ENCODE measurements at regions not wholly inside any gene's neighbourhood (a gene's known extent, or its start where the extent isn't known, plus 50 kb on each side); places are given as distances from the start of the nearest gene placed in this dataset.

DNA sequence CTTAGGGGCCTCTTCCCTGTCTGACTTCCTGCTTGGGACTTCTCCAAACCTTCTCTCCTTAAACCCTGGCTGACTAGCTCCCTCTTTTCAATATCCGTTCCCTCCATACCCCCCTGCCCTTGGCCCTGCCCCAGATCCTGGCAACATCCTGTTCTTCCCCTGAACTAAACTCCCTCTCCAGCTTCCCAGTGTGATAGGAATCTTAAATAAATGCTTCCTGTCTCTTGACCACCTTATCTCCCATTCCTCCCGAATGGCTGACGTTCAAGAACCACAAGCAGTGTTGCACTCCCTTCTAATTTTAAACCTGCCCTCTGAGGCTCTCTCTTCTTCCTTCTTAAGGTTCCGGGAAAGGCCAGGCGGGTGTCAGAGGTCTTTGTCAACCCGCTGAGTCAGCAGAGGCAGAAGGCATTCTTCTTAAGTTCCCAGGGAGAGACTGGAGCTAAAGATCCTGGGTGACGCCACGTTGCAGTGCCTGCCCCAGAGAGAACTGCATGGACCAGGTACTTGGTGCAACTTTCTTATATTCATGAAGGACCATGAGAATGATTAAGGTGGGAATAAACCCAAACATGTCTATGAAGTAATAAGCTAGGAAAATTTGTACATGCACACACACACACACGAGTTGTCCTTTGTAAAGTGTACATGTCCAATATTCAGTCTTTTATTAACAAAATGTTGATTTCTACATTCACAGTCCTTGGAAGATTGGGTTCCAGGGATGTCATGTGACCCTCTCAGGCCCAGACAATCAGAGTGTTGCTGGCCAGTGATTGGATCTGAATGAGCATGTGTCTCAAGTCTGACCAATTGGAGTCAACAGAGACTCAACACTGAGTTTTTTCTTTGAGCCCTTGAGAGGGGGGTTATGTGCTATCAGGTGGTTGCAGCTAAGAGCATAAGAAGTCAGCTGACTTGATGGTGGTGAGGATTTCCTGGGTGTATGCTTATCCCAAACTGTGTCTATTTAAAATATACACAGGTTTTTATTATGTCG, 420.2 kb upstream of the TBX3 start:
- Mint-ChIP-seq H3K36me3 (no peaks in the 10 kb centered on the region), H3K9me3 (peaks cover 3 to 20% (median 11%) of the 10 kb centered on the region in 7 donors)
- no peak for ATAC-seq (ENCODE audit: low read depth in 2 of 2)

DNA sequence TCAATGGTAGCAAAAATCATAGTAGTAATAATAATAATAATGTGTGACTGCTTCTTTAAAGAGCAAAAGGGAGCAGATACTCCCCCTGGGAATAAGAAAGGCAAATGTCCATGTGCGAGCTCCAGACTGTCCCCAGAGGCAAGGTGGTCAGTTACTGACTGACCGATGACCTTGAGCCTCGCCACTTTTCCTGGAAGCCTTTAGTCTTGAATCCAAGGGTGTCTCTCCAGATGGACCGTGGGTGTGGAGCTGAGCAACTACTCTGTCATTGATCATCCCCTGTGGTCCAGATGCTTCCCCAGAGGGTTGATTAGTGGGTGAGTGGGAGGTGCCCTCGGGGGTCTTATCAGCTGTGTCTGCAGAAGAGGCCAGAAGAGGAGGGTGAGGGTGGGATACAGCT, 418.5 kb upstream of the TBX3 start:
- Histone ChIP-seq H3K4me3 (ENCODE audit: low read depth, low read length) (no peak overlapping the region), H3K9me3 (ENCODE audit: control insufficient read depth in 2 of 2, low read length in 2 of 2) (peaks cover under 1 to 4% of the 10 kb centered on the region in 2 experiments), H3K27me3 (ENCODE audit: control insufficient read depth, insufficient read depth, low read length) (no peaks in the 10 kb centered on the region), H3K36me3 (ENCODE audit: control insufficient read depth, insufficient read depth, low read length) (no peaks in the 10 kb centered on the region), H3K4me1 (ENCODE audit: control insufficient read depth, insufficient read depth, low read length, poor library complexity, severe bottlenecking) (no peaks in the 10 kb centered on the region), H3K27ac (ENCODE audit: insufficient read depth, low read length, poor library complexity, severe bottlenecking) (no peak overlapping the region)
- H3K4me1 Mint-ChIP-seq: peaks cover 0 to 4% (median 0%) of the 10 kb centered on the region in 4 donors
- H3K9me3 Mint-ChIP-seq: peaks cover 3 to 20% (median 12%) of the 10 kb centered on the region in 7 donors
- no peak overlapping the region for H3K4me3 Mint-ChIP-seq
- H3K27ac Mint-ChIP-seq: no peak overlapping the region
- H3K36me3 Mint-ChIP-seq: no peaks in the 10 kb centered on the region
- no peaks in the 10 kb centered on the region for H3K27me3 Mint-ChIP-seq
- ATAC-seq (ENCODE audit: low read depth in 2 of 2) (no peak), DNase-seq (no peak)

More for the DNA sequence above, 420.2 kb upstream of the TBX3 start:
- Histone ChIP-seq H3K9me3 (ENCODE audit: control insufficient read depth in 2 of 2, low read length in 2 of 2) (no peaks in the 10 kb centered on the region), H3K27ac (ENCODE audit: insufficient read depth, low read length, poor library complexity, severe bottlenecking) (no peak overlapping the region), H3K4me1 (ENCODE audit: control insufficient read depth, insufficient read depth, low read length, poor library complexity, severe bottlenecking) (no peaks in the 10 kb centered on the region), H3K27me3 (ENCODE audit: control insufficient read depth, insufficient read depth, low read length) (no peaks in the 10 kb centered on the region), H3K36me3 (ENCODE audit: control insufficient read depth, insufficient read depth, low read length) (no peaks in the 10 kb centered on the region), H3K4me3 (ENCODE audit: low read depth, low read length) (no peak overlapping the region)
- Mint-ChIP-seq H3K4me1 (peaks cover 0 to 4% (median 0%) of the 10 kb centered on the region in 4 donors), H3K27me3 (no peaks in the 10 kb centered on the region), H3K27ac (no peak overlapping the region), H3K4me3 (no peak overlapping the region)
- DNase-seq: no peak

DNA sequence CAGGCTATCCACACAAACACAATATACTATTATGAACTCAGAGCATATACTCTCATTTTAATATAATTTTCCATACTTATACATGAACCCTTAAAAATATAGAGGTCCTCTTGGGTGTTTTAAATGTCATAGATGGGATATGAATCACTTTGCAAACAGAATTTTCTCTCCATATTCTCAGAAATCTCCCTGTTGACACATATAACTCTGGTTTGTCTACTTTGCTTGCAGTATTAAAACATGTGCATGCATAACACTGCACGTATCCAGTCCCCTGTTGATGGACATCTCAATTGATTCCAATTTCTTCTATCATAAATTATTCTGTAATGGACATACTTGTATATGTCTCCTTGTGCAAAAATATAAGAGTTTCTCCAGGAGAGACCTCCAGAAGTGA, 417.5 kb upstream of the TBX3 start:
- DNase-seq: no peak
- H3K27ac Mint-ChIP-seq: no peak overlapping the region

DNA sequence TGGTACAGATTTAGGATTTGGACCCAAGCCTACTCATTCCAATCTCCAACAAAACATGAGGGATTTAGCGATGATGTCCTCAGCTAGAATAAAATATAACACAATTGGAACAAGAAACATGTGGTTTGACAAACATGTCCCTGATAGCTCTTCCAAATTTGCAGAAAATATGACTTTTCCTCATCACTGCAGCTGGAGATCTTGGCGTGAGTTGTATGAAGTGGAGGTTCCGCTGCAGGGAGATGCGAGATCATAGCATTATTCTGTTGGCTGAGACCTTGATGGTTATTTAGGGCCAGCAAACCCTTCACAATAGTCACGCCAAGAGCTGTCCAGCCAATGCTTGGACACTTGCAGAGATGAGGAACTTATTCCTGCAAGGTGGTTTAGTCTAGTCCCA, 413.4 kb upstream of the TBX3 start:
- Histone ChIP-seq H3K36me3 (ENCODE audit: control insufficient read depth, insufficient read depth, low read length) (no peaks in the 10 kb centered on the region), H3K27ac (ENCODE audit: insufficient read depth, low read length, poor library complexity, severe bottlenecking) (no peak overlapping the region), H3K27me3 (ENCODE audit: control insufficient read depth, insufficient read depth, low read length) (no peaks in the 10 kb centered on the region), H3K9me3 (ENCODE audit: control insufficient read depth in 2 of 2, low read length in 2 of 2) (peaks cover 4 to 5% of the 10 kb centered on the region in 2 experiments), H3K4me1 (ENCODE audit: control insufficient read depth, insufficient read depth, low read length, poor library complexity, severe bottlenecking) (no peaks in the 10 kb centered on the region), H3K4me3 (ENCODE audit: low read depth, low read length) (no peak overlapping the region)
- H3K4me3 Mint-ChIP-seq: no peak overlapping the region
- DNase-seq (no peak), ATAC-seq (ENCODE audit: low read depth in 2 of 2) (no peak)
- H3K27me3 Mint-ChIP-seq: no peaks in the 10 kb centered on the region
- H3K4me1 Mint-ChIP-seq: peaks cover 0 to 4% (median 0%) of the 10 kb centered on the region in 4 donors
- H3K36me3 Mint-ChIP-seq: no peaks in the 10 kb centered on the region
- peaks cover 4 to 17% (median 10%) of the 10 kb centered on the region in 7 donors for H3K9me3 Mint-ChIP-seq
- no peak overlapping the region for H3K27ac Mint-ChIP-seq

More for the DNA sequence above, 417.5 kb upstream of the TBX3 start:
- Histone ChIP-seq H3K36me3 (ENCODE audit: control insufficient read depth, insufficient read depth, low read length) (no peaks in the 10 kb centered on the region), H3K4me1 (ENCODE audit: control insufficient read depth, insufficient read depth, low read length, poor library complexity, severe bottlenecking) (no peaks in the 10 kb centered on the region), H3K27me3 (ENCODE audit: control insufficient read depth, insufficient read depth, low read length) (no peaks in the 10 kb centered on the region), H3K27ac (ENCODE audit: insufficient read depth, low read length, poor library complexity, severe bottlenecking) (no peak overlapping the region), H3K4me3 (ENCODE audit: low read depth, low read length) (no peak overlapping the region), H3K9me3 (ENCODE audit: control insufficient read depth in 2 of 2, low read length in 2 of 2) (peaks cover 4 to 5% of the 10 kb centered on the region in 2 experiments)
- ATAC-seq (ENCODE audit: low read depth in 2 of 2): no peak
- Mint-ChIP-seq H3K27me3 (no peaks in the 10 kb centered on the region), H3K4me1 (peaks cover 0 to 4% (median 0%) of the 10 kb centered on the region in 4 donors), H3K9me3 (peaks cover 4 to 17% (median 8%) of the 10 kb centered on the region in 7 donors), H3K36me3 (no peaks in the 10 kb centered on the region), H3K4me3 (no peak overlapping the region)

DNA sequence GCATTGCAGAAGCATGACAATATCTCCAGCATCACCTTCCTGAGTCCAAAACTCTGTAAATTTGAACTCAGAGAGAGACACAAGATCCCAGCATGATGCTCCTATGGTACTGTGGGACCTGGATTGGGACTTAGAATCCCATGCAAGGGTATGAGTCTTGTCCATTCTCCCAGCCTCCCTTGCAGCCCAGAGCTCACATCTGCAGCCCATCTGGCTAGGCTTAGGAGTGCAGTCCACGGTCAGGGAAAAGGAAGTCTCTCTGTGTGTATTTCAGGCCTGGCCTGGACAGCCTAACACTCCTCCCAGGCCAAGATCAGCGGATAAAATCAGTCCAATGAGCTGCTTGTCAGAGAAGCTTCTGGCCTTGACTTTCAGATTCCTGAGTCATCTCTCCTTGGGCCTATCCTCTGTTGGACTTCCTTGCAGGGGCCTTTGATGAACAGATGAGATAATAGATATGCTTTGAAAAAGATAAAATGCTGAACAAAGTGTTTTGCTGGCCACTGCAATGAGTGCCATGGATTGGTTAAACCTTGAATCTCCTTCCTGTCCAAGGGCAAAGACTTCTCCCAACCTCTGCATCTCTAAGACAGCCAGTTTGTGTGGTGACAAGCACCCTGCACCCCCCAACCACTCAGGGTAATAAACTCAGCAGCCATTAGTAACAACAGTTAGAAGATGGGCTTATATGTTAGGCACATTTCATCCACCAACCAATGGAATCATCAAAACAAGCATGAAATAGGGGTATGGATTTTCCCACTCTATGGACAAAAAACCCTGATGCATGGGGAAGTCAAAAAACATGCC, 412.8 kb upstream of the TBX3 start:
- Histone ChIP-seq H3K9me3 (ENCODE audit: control insufficient read depth in 2 of 2, low read length in 2 of 2) (peaks cover 4 to 5% of the 10 kb centered on the region in 2 experiments), H3K36me3 (ENCODE audit: control insufficient read depth, insufficient read depth, low read length) (no peaks in the 10 kb centered on the region), H3K27me3 (ENCODE audit: control insufficient read depth, insufficient read depth, low read length) (no peaks in the 10 kb centered on the region), H3K4me3 (ENCODE audit: low read depth, low read length) (no peak overlapping the region), H3K27ac (ENCODE audit: insufficient read depth, low read length, poor library complexity, severe bottlenecking) (no peak overlapping the region), H3K4me1 (ENCODE audit: control insufficient read depth, insufficient read depth, low read length, poor library complexity, severe bottlenecking) (no peaks in the 10 kb centered on the region)
- Mint-ChIP-seq H3K27me3 (no peaks in the 10 kb centered on the region), H3K4me1 (no peaks in the 10 kb centered on the region), H3K9me3 (peaks cover 4 to 17% (median 10%) of the 10 kb centered on the region in 7 donors), H3K4me3 (no peak overlapping the region), H3K27ac (no peak overlapping the region), H3K36me3 (no peaks in the 10 kb centered on the region)
- DNase-seq (no peak), ATAC-seq (ENCODE audit: low read depth in 2 of 2) (no peak)

DNA sequence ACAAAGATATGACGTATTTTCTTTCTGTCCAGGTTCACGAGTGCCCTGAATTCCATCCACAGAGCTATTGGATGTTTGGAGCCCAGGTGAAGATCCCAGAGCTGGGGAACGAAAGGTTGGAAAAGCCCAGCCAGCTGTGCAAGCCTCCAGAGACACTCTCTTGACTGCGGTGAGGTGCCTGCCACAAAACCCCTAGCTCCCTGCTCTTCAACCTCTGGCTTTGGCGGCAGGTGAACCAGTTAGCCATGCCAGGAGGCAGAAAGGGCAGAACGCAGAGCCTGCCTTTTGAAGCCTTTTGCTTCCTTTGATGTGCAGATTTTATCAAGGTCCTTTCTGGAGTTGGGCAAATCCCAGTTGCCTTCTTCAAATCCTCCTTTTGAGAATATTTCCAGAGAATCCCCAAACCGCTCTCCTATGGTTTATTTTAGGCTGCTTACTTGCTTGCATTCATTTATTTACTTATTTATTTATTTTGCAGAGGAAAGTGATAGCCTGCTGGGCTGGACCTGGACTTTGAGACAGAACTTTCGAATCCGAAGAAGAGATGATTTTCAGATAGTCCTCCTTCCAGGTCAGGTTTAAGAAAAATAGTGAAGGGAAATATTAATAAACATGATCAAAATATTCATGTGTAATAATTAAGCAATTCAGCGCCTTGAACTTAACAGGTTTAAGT, 411.2 kb upstream of the TBX3 start:
- no peaks in the 10 kb centered on the region for H3K27me3 Mint-ChIP-seq
- no peaks in the 10 kb centered on the region for H3K36me3 Mint-ChIP-seq
- DNase-seq: no peak
- H3K4me1 ChIP-seq (ENCODE audit: control insufficient read depth, insufficient read depth, low read length, poor library complexity, severe bottlenecking): no peaks in the 10 kb centered on the region
- H3K4me3 Mint-ChIP-seq: no peak overlapping the region
- no peak overlapping the region for H3K4me3 ChIP-seq (ENCODE audit: low read depth, low read length)
- no peaks in the 10 kb centered on the region for H3K36me3 ChIP-seq (ENCODE audit: control insufficient read depth, insufficient read depth, low read length)
- no peaks in the 10 kb centered on the region for H3K4me1 Mint-ChIP-seq
- no peak for ATAC-seq (ENCODE audit: low read depth in 2 of 2)
- H3K27me3 ChIP-seq (ENCODE audit: control insufficient read depth, insufficient read depth, low read length): no peaks in the 10 kb centered on the region
- H3K9me3 ChIP-seq (ENCODE audit: control insufficient read depth in 2 of 2, low read length in 2 of 2): peaks cover 4 to 5% of the 10 kb centered on the region in 2 experiments
- peaks cover 5 to 17% (median 9%) of the 10 kb centered on the region in 7 donors for H3K9me3 Mint-ChIP-seq
- H3K27ac Mint-ChIP-seq: no peak overlapping the region
- no peak overlapping the region for H3K27ac ChIP-seq (ENCODE audit: insufficient read depth, low read length, poor library complexity, severe bottlenecking)

DNA sequence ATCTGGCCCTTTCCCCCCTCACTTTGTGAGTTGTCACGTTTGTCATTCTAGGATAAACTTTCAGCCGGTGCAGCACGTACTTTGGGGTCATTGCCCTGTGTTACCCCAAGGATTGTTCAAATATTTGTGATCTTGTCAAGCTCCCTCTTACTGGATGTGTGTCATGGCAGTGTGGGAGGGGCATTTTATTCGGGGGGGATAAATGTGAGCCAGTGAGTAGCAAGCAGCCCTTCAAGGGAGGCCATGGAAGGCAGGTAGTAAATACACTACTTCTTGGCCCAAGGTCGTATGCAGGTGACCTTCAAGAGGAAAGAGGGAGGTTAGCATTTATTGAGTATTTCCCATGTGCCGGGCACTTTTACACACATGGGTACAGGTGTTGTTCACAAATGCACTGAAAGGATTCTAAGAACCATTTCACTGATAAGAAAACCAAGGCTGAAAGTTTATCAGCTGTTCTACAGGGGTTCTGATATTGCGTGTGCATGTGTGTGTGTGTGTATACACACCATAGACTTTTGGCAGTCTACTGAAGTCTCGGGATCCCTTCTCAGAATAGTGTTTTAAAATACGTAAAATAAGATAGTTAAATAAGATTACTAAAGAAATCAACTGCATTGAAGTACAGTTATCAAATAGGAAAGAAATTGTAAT, 410.3 kb upstream of the TBX3 start:
- Mint-ChIP-seq H3K27ac (no peak overlapping the region), H3K36me3 (no peaks in the 10 kb centered on the region), H3K4me3 (no peak overlapping the region), H3K9me3 (peaks cover 4 to 17% (median 9%) of the 10 kb centered on the region in 7 donors), H3K27me3 (no peaks in the 10 kb centered on the region), H3K4me1 (no peaks in the 10 kb centered on the region)
- peaks cover 4 to 5% of the 10 kb centered on the region in 2 experiments for H3K9me3 ChIP-seq (ENCODE audit: control insufficient read depth in 2 of 2, low read length in 2 of 2)
- DNase-seq (no peak), ATAC-seq (ENCODE audit: low read depth in 2 of 2) (no peak)
- no peaks in the 10 kb centered on the region for H3K36me3 ChIP-seq (ENCODE audit: control insufficient read depth, insufficient read depth, low read length)
- H3K27me3 ChIP-seq (ENCODE audit: control insufficient read depth, insufficient read depth, low read length): no peaks in the 10 kb centered on the region
- no peak overlapping the region for H3K27ac ChIP-seq (ENCODE audit: insufficient read depth, low read length, poor library complexity, severe bottlenecking)
- no peak overlapping the region for H3K4me3 ChIP-seq (ENCODE audit: low read depth, low read length)
- H3K4me1 ChIP-seq (ENCODE audit: control insufficient read depth, insufficient read depth, low read length, poor library complexity, severe bottlenecking): no peaks in the 10 kb centered on the region
